ENCODE measurements at regions not wholly inside any gene's neighbourhood (a gene's known extent, or its start where the extent isn't known, plus 50 kb on each side); places are given as distances from the start of the nearest gene placed in this dataset.

DNA sequence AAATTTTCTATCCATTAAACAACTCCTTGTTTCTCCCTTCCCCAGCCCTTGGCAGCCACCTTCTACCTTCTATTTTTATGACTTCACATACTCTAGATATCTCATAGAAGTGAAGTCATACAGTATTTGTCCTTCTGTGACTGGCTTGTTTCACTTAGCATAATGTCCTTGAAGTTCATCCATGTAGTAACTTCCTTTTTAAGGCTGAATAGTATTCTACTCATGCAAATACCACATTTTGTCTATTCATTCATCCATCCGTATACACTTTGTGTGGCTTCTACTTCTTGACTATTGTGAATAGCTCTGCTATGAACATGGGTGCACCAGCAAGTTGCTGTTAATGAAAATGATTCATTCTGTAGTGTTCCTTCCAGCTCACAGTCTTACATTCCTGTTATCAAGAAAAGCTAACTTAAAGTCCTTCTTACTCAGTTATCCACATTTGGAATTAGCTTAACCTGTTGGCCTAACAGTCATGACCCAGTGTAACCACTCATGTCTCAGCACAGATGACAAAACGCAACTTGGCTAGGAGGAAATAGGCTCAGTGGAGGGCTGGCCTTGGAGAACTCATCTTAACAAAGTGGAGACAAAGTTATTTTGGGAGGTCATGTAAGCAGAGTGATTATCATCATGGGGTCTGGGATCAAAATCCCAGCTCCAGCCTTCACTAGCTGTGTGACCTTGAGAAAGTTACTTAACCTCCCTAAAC, 129.7 kb upstream of the MAP3K1 start:
- H4K20me1 ChIP-seq (ENCODE audit: insufficient read depth, low read length, poor library complexity, severe bottlenecking) = no peaks in the 10 kb centered on the region
- TF ChIP-seq, protein P1, sequence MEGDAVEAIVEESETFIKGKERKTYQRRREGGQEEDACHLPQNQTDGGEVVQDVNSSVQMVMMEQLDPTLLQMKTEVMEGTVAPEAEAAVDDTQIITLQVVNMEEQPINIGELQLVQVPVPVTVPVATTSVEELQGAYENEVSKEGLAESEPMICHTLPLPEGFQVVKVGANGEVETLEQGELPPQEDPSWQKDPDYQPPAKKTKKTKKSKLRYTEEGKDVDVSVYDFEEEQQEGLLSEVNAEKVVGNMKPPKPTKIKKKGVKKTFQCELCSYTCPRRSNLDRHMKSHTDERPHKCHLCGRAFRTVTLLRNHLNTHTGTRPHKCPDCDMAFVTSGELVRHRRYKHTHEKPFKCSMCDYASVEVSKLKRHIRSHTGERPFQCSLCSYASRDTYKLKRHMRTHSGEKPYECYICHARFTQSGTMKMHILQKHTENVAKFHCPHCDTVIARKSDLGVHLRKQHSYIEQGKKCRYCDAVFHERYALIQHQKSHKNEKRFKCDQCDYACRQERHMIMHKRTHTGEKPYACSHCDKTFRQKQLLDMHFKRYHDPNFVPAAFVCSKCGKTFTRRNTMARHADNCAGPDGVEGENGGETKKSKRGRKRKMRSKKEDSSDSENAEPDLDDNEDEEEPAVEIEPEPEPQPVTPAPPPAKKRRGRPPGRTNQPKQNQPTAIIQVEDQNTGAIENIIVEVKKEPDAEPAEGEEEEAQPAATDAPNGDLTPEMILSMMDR (conservative IDR thresholded peaks at IDR 0.05; ENCODE audit: low read length) = no peak
- no peak for TF ChIP-seq EZH2phosphoT487 (IDR thresholded peaks at IDR 0.05; ENCODE audit: borderline replicate concordance)
- H2AFZ ChIP-seq (ENCODE audit: low read length) = no peak overlapping the region
- H3K27me3 ChIP-seq (ENCODE audit: insufficient read depth, low read length, poor library complexity, severe bottlenecking) = no peaks in the 10 kb centered on the region
- no peaks in the 10 kb centered on the region for H3K79me2 ChIP-seq (ENCODE audit: insufficient read depth, low read length)
- peaks cover 8% of the 10 kb centered on the region for H3K4me1 ChIP-seq (ENCODE audit: insufficient read depth, low read length, poor library complexity, severe bottlenecking)
- no peak overlapping the region for H3K9ac ChIP-seq (ENCODE audit: low read depth, low read length, poor library complexity, severe bottlenecking)
- no peak overlapping the region for H3K4me2 ChIP-seq (ENCODE audit: low read depth, low read length, poor library complexity, severe bottlenecking)
- H3K36me3 ChIP-seq (ENCODE audit: insufficient read depth, low read length) = no peaks in the 10 kb centered on the region
- no peak overlapping the region for H3K4me3 ChIP-seq (ENCODE audit: low read length, poor library complexity, severe bottlenecking)
- no peaks in the 10 kb centered on the region for H3F3A ChIP-seq (ENCODE audit: low read depth)
- H3K9me3 ChIP-seq (ENCODE audit: insufficient read depth, low read depth, low read length) = no peaks in the 10 kb centered on the region
- no peaks in the 10 kb centered on the region for H3K9me2 ChIP-seq (replicated peaks; ENCODE audit: low read depth, low read length)

DNA sequence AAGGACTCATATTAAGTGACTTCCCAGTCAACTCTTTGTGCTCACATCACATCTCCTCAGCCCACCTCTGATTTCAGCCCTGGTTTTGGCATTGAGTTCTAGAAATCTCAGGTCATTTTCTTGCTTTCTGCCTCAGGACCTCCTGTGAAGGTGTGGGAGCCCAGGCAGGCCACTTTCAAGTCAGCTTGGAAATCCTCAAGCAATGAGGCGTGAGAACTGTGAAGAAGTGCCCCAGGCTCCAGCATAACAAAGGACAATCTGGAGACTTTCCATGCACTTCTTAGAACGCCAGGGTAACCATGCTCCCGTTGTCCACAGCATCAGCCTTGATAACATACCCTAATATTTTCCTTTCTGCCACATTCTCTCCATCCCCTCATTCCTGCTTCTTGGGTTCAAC, 131.2 kb upstream of the MAP3K1 start:
- H3K4me3 ChIP-seq (ENCODE audit: low read length, poor library complexity, severe bottlenecking) = no peak overlapping the region
- H3K4me2 ChIP-seq (ENCODE audit: low read depth, low read length, poor library complexity, severe bottlenecking) = no peak overlapping the region
- H2AFZ ChIP-seq (ENCODE audit: low read length) = no peak overlapping the region
- no peak overlapping the region for H3K9ac ChIP-seq (ENCODE audit: low read depth, low read length, poor library complexity, severe bottlenecking)
- no peaks in the 10 kb centered on the region for H4K20me1 ChIP-seq (ENCODE audit: insufficient read depth, low read length, poor library complexity, severe bottlenecking)
- no peak for TF ChIP-seq EZH2phosphoT487 (IDR thresholded peaks at IDR 0.05; ENCODE audit: borderline replicate concordance)
- TF ChIP-seq, protein P1 (conservative IDR thresholded peaks at IDR 0.05; ENCODE audit: low read length) = no peak
- peaks cover 8% of the 10 kb centered on the region for H3K4me1 ChIP-seq (ENCODE audit: insufficient read depth, low read length, poor library complexity, severe bottlenecking)
- H3K27me3 ChIP-seq (ENCODE audit: insufficient read depth, low read length, poor library complexity, severe bottlenecking) = no peaks in the 10 kb centered on the region
- H3F3A ChIP-seq (ENCODE audit: low read depth) = no peaks in the 10 kb centered on the region
- no peaks in the 10 kb centered on the region for H3K79me2 ChIP-seq (ENCODE audit: insufficient read depth, low read length)
- H3K9me3 ChIP-seq (ENCODE audit: insufficient read depth, low read depth, low read length) = no peaks in the 10 kb centered on the region
- H3K9me2 ChIP-seq (replicated peaks; ENCODE audit: low read depth, low read length) = no peaks in the 10 kb centered on the region
- H3K36me3 ChIP-seq (ENCODE audit: insufficient read depth, low read length) = no peaks in the 10 kb centered on the region

DNA sequence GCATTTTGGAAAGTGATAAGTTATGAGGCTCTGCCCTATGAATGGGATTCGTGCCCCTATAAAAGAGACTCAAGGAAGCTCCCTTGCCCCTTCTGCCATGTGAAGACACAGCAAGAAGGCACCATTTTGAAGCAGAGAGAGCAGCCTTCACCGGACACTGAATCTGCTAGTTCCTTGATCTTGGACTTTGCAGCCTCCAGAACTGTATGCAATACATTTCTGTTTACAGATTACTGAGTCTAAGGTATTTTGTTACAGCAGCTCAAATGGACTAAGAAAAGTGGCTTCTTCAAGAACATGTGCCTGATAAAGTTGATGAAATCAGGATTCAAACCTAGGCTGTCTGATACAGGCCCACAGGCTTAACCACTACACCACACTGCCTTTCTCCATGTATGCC, 131.6 kb upstream of the MAP3K1 start:
- no peaks in the 10 kb centered on the region for H4K20me1 ChIP-seq (ENCODE audit: insufficient read depth, low read length, poor library complexity, severe bottlenecking)
- H2AFZ ChIP-seq (ENCODE audit: low read length) = no peak overlapping the region
- H3F3A ChIP-seq (ENCODE audit: low read depth) = no peaks in the 10 kb centered on the region
- H3K9me3 ChIP-seq (ENCODE audit: insufficient read depth, low read depth, low read length) = no peaks in the 10 kb centered on the region
- H3K4me1 ChIP-seq (ENCODE audit: insufficient read depth, low read length, poor library complexity, severe bottlenecking) = peaks cover 8% of the 10 kb centered on the region
- H3K4me2 ChIP-seq (ENCODE audit: low read depth, low read length, poor library complexity, severe bottlenecking) = no peak overlapping the region
- H3K9ac ChIP-seq (ENCODE audit: low read depth, low read length, poor library complexity, severe bottlenecking) = no peak overlapping the region
- H3K9me2 ChIP-seq (replicated peaks; ENCODE audit: low read depth, low read length) = no peaks in the 10 kb centered on the region
- H3K4me3 ChIP-seq (ENCODE audit: low read length, poor library complexity, severe bottlenecking) = no peak overlapping the region
- H3K36me3 ChIP-seq (ENCODE audit: insufficient read depth, low read length) = no peaks in the 10 kb centered on the region
- TF ChIP-seq EZH2phosphoT487 (IDR thresholded peaks at IDR 0.05; ENCODE audit: borderline replicate concordance) = no peak
- TF ChIP-seq, protein P1 (conservative IDR thresholded peaks at IDR 0.05; ENCODE audit: low read length) = no peak
- H3K27me3 ChIP-seq (ENCODE audit: insufficient read depth, low read length, poor library complexity, severe bottlenecking) = no peaks in the 10 kb centered on the region
- H3K79me2 ChIP-seq (ENCODE audit: insufficient read depth, low read length) = no peaks in the 10 kb centered on the region

Measured in Loucy (cell line).